Daoy (cell line): ENCODE measurements at regions not wholly inside any gene's neighbourhood (a gene's known extent, or its start where the extent isn't known, plus 50 kb on each side); places are given as distances from the start of the nearest gene placed in this dataset.

ENCODE experiments used
- DNase-seq: peaks from one replicate; pipeline ENCODE4 v3.0.0-alpha.2; 2015; ENCODE audit warnings: low read depth

GRCh38 chr2:195057001-195057400, 600.0 kb upstream of the SLC39A10 start:
- no peak for DNase-seq

GRCh38 chr2:195055996-195056395, 601.0 kb upstream of the SLC39A10 start:
- no peak for DNase-seq

- DNase-seq, result no peak
Measured at GRCh38 chr2:195051401-195051800, 605.6 kb upstream of the SLC39A10 start.

GRCh38 chr2:195049372-195050031, 607.5 kb upstream of the SLC39A10 start:
- no peak for DNase-seq

GRCh38 chr2:195047955-195048354, 609.1 kb upstream of the SLC39A10 start:
- no peak for DNase-seq

GRCh38 chr2:195044801-195045200, 612.2 kb upstream of the SLC39A10 start:
- no peak for DNase-seq

- DNase-seq, result no peak
Measured at GRCh38 chr2:195038153-195038552, 618.9 kb upstream of the SLC39A10 start.

GRCh38 chr2:195037045-195037444, 620.0 kb upstream of the SLC39A10 start:
- DNase-seq, result no peak

- DNase-seq, result no peak
Measured at GRCh38 chr2:195031411-195031810, 625.6 kb upstream of the SLC39A10 start.

GRCh38 chr2:195029804-195030654, 627.0 kb upstream of the SLC39A10 start:
- no peak for DNase-seq

GRCh38 chr2:195027947-195028346, 629.1 kb upstream of the SLC39A10 start:
- no peak for DNase-seq

GRCh38 chr2:195026261-195026660, 630.8 kb upstream of the SLC39A10 start:
- no peak for DNase-seq

GRCh38 chr2:195022508-195022830, 634.6 kb upstream of the SLC39A10 start:
- no peak for DNase-seq

- DNase-seq, result no peak
Measured at GRCh38 chr2:195021711-195022507, 635.1 kb upstream of the SLC39A10 start.

GRCh38 chr2:195018462-195018861, 638.6 kb upstream of the SLC39A10 start:
- DNase-seq, result no peak

GRCh38 chr2:195017890-195018289, 639.1 kb upstream of the SLC39A10 start:
- DNase-seq, result no peak

- DNase-seq, result no peak
Measured at GRCh38 chr2:195016841-195017240, 640.2 kb upstream of the SLC39A10 start.

- peak; percentile 0 for DNase-seq
Measured at GRCh38 chr2:195009202-195009601, 647.8 kb upstream of the SLC39A10 start.

GRCh38 chr2:195006856-195007255, 650.2 kb upstream of the SLC39A10 start:
- DNase-seq, result no peak

GRCh38 chr2:195003881-195004471, 653.0 kb upstream of the SLC39A10 start:
- DNase-seq, result no peak

- no peak for DNase-seq
Measured at GRCh38 chr2:195001924-195002323, 655.1 kb upstream of the SLC39A10 start.

GRCh38 chr2:194999771-195000170, 657.3 kb upstream of the SLC39A10 start:
- no peak for DNase-seq
